Mesothelial cell of epicardium (in vitro differentiated cells): ENCODE measurements at regions not wholly inside any gene's neighbourhood (a gene's known extent, or its start where the extent isn't known, plus 50 kb on each side); places are given as distances from the start of the nearest gene placed in this dataset.
"Not testable (repeated sequence)": the region's sequence is repeated elsewhere in the genome, so short reads cannot be mapped to it uniquely, and the experiment has no call there.

Source experiments
- DNase-seq, 2 experiments: peaks; one replicate each; pipeline ENCODE4 v3.0.0; 2021; ENCODE audit warnings: low spot score in 2 of 2; ENCODE audit not compliant: unreplicated experiment in 2 of 2
- H3K27ac Mint-ChIP-seq: 2 replicates; pipeline ENCODE4 v1.8.0; 2021; ENCODE audit warnings: mixed read lengths
- H3K27me3 Mint-ChIP-seq: 2 replicates; pipeline ENCODE4 v1.8.0; 2021; ENCODE audit warnings: low read depth, mixed read lengths
- H3K36me3 Mint-ChIP-seq: 2 replicates; pipeline ENCODE4 v1.8.0; 2021; ENCODE audit warnings: mixed read lengths
- H3K4me1 Mint-ChIP-seq: 2 replicates; pipeline ENCODE4 v1.8.0; 2021; ENCODE audit warnings: mixed read lengths
- H3K4me3 Mint-ChIP-seq: 2 replicates; pipeline ENCODE4 v1.8.0; 2021; ENCODE audit warnings: mild to moderate bottlenecking, moderate library complexity, mixed read lengths
- H3K9me3 Mint-ChIP-seq: 2 replicates; pipeline ENCODE4 v1.8.0; 2021; ENCODE audit warnings: mixed read lengths
- CTCF ChIP-seq: fragments of 200-600 bp; sonication (generic); IDR thresholded peaks from one replicate; pipeline ENCODE4 v1.5.0; 2021; ENCODE audit warnings: antibody characterized with exemption; ENCODE audit not compliant: unreplicated experiment

GRCh38 chr3:134721214-134721613, 70.4 kb upstream of the KY start:
- DNase-seq, result no peak
- Mint-ChIP-seq H3K27me3 (peaks cover 32% of the 10 kb centered on the region), H3K36me3 (no peaks in the 10 kb centered on the region), H3K27ac (no peak overlapping the region), H3K9me3 (no peaks in the 10 kb centered on the region), H3K4me1 (peaks cover 4% of the 10 kb centered on the region), H3K4me3 (no peak overlapping the region)
- TF ChIP-seq CTCF, result no peak

- Mint-ChIP-seq H3K36me3 (no peaks in the 10 kb centered on the region), H3K27ac (no peak overlapping the region), H3K9me3 (no peaks in the 10 kb centered on the region), H3K4me3 (no peak overlapping the region), H3K4me1 (peaks cover 4% of the 10 kb centered on the region), H3K27me3 (peaks cover 30% of the 10 kb centered on the region)
- TF ChIP-seq CTCF, result no peak
- DNase-seq, result no peak
Measured at GRCh38 chr3:134722969-134723368, 72.1 kb upstream of the EPHB1 start.

GRCh38 chr3:134729649-134730048, 65.4 kb upstream of the EPHB1 start:
- H3K4me1 Mint-ChIP-seq, result no peaks in the 10 kb centered on the region
- TF ChIP-seq CTCF, result no peak
- no peaks in the 10 kb centered on the region for H3K9me3 Mint-ChIP-seq
- no peak overlapping the region for H3K27ac Mint-ChIP-seq
- H3K27me3 Mint-ChIP-seq, result peaks cover 47% of the 10 kb centered on the region
- DNase-seq, result no peak
- no peak overlapping the region for H3K4me3 Mint-ChIP-seq
- no peaks in the 10 kb centered on the region for H3K36me3 Mint-ChIP-seq

- Mint-ChIP-seq H3K4me1 (no peaks in the 10 kb centered on the region), H3K36me3 (no peaks in the 10 kb centered on the region), H3K9me3 (no peaks in the 10 kb centered on the region), H3K27ac (no peak overlapping the region), H3K4me3 (no peak overlapping the region), H3K27me3 (peaks cover 79% of the 10 kb centered on the region)
- no peak for DNase-seq
- no peak for TF ChIP-seq CTCF
Measured at GRCh38 chr3:134737516-134737915, 57.5 kb upstream of the EPHB1 start.

GRCh38 chr3:134740077-134740476, 55.0 kb upstream of the EPHB1 start:
- not testable (repeated sequence) for H3K4me1 Mint-ChIP-seq, H3K27ac Mint-ChIP-seq, H3K9me3 Mint-ChIP-seq, H3K36me3 Mint-ChIP-seq, DNase-seq, H3K4me3 Mint-ChIP-seq
- peaks cover 73% of the 10 kb centered on the region for H3K27me3 Mint-ChIP-seq

- no peaks in the 10 kb centered on the region for H3K36me3 Mint-ChIP-seq
- no peak overlapping the region for H3K27ac Mint-ChIP-seq
- peaks cover 10% of the 10 kb centered on the region for H3K9me3 Mint-ChIP-seq
- TF ChIP-seq CTCF, result no peak
- peaks cover 69% of the 10 kb centered on the region for H3K27me3 Mint-ChIP-seq
- H3K4me3 Mint-ChIP-seq, result no peak overlapping the region
- no peak for DNase-seq
- no peaks in the 10 kb centered on the region for H3K4me1 Mint-ChIP-seq
Measured at GRCh38 chr3:134742202-134742601, 52.9 kb upstream of the EPHB1 start.
